Stimulated activated CD4-positive, alpha-beta T cell treated with anti-CD3 and anti-CD28 coated beads, TNF-alpha, amount 100 ng/mL, for 4 hours (primary cell): ENCODE measurements at regions not wholly inside any gene's neighbourhood (a gene's known extent, or its start where the extent isn't known, plus 50 kb on each side); places are given as distances from the start of the nearest gene placed in this dataset.

ENCODE experiments used
- DNase-seq, 3 experiments: peaks; one replicate each; pipeline ENCODE4 v3.0.0-alpha.2; 2020; ENCODE audit warnings: low read depth in 3 of 3

- DNase-seq = no peak
Observed at GRCh38 chr12:90149453-90149852, 440.8 kb upstream of the ATP2B1 start.

- no peak for DNase-seq
Observed at GRCh38 chr12:90129366-90130030, 420.9 kb upstream of the ATP2B1 start.

- no peak for DNase-seq
Observed at GRCh38 chr12:90128526-90128925, 419.9 kb upstream of the ATP2B1 start.

- no peak for DNase-seq
Observed at GRCh38 chr12:90126125-90126524, 417.5 kb upstream of the ATP2B1 start.

- no peak for DNase-seq
Observed at GRCh38 chr12:90124914-90125313, 416.3 kb upstream of the ATP2B1 start.

GRCh38 chr12:90124289-90124688 lies 415.7 kb upstream of the ATP2B1 start:
- DNase-seq = no peak

- no peak for DNase-seq
Observed at GRCh38 chr12:90122681-90123080, 414.0 kb upstream of the ATP2B1 start.

- DNase-seq = no peak
Observed at GRCh38 chr12:90120627-90121026, 412.0 kb upstream of the ATP2B1 start.

GRCh38 chr12:90112666-90113065 lies 404.0 kb upstream of the ATP2B1 start:
- DNase-seq = no peak

GRCh38 chr12:90111791-90112580 lies 403.3 kb upstream of the ATP2B1 start:
- no peak for DNase-seq

GRCh38 chr12:90106568-90106967 lies 397.9 kb upstream of the ATP2B1 start:
- no peak for DNase-seq

GRCh38 chr12:90102957-90103652 lies 394.5 kb upstream of the ATP2B1 start:
- DNase-seq = peak in 1 of 3 experiments; percentile 4

GRCh38 chr12:90100579-90100978 lies 391.9 kb upstream of the ATP2B1 start:
- DNase-seq = no peak

GRCh38 chr12:90099288-90099687 lies 390.6 kb upstream of the ATP2B1 start:
- no peak for DNase-seq

- DNase-seq = no peak
Observed at GRCh38 chr12:90098132-90098779, 389.6 kb upstream of the ATP2B1 start.

GRCh38 chr12:90091809-90092208 lies 383.2 kb upstream of the ATP2B1 start:
- DNase-seq = no peak

- no peak for DNase-seq
Observed at GRCh38 chr12:90090929-90091651, 382.5 kb upstream of the ATP2B1 start.

GRCh38 chr12:90086281-90086680 lies 377.6 kb upstream of the ATP2B1 start:
- DNase-seq = no peak

- no peak for DNase-seq
Observed at GRCh38 chr12:90085494-90086274, 377.0 kb upstream of the ATP2B1 start.

GRCh38 chr12:90084018-90084417 lies 375.4 kb upstream of the ATP2B1 start:
- DNase-seq = no peak

- DNase-seq = no peak
Observed at GRCh38 chr12:90080616-90081015, 372.0 kb upstream of the ATP2B1 start.
